WTC11 (cell line): ENCODE measurements at regions not wholly inside any gene's neighbourhood (a gene's known extent, or its start where the extent isn't known, plus 50 kb on each side); places are given as distances from the start of the nearest gene placed in this dataset.
"Not testable (repeated sequence)": the region's sequence is repeated elsewhere in the genome, so short reads cannot be mapped to it uniquely, and the experiment has no call there.

Experiments used
- ATAC-seq: fragments of 200-7000 bp; cut with Tn5 transposase; 2 replicates; pipeline ENCODE4 v1.10.0; 2021; ENCODE audit warnings: mild to moderate bottlenecking, moderate library complexity
- CTCF ChIA-PET: fragments of 300-600 bp; sonication (Branson Sonifier 250); formaldehyde crosslinking; loops from one replicate; lab custom pipeline; 2021; ENCODE audit warnings: antibody characterized with exemption; lab: Charles Lee
- POLR2A ChIA-PET: fragments of 350-600 bp; sonication (Branson Sonifier 250); formaldehyde crosslinking; loops from one replicate; lab custom pipeline; 2021; ENCODE audit warnings: antibody characterized with exemption; lab: Charles Lee
- DNase-seq: peaks from one replicate; pipeline ENCODE4 v3.0.0; 2021; ENCODE audit warnings: low spot score
- H3K27ac Mint-ChIP-seq: 2 replicates; pipeline ENCODE4 v1.8.0; 2021; ENCODE audit warnings: mixed read lengths
- H3K27me3 Mint-ChIP-seq: 2 replicates; pipeline ENCODE4 v1.8.0; 2021; ENCODE audit warnings: low read depth, mild to moderate bottlenecking, moderate library complexity, mixed read lengths
- H3K36me3 Mint-ChIP-seq: 2 replicates; pipeline ENCODE4 v1.8.0; 2021; ENCODE audit warnings: mixed read lengths
- H3K4me1 Mint-ChIP-seq: 2 replicates; pipeline ENCODE4 v1.8.0; 2022; ENCODE audit warnings: mixed read lengths
- H3K4me3 Mint-ChIP-seq: 2 replicates; pipeline ENCODE4 v1.8.0; 2021; ENCODE audit warnings: mild to moderate bottlenecking, moderate library complexity, mixed read lengths
- H3K9me3 Mint-ChIP-seq: 2 replicates; pipeline ENCODE4 v1.8.0; 2021; ENCODE audit warnings: mixed read lengths
- ATF1 ChIP-seq: sonication (generic); formaldehyde crosslinking; IDR thresholded peaks from 2 replicates; pipeline ENCODE4 v1.8.1; 2023; ENCODE audit warnings: mild to moderate bottlenecking, moderate library complexity, missing genetic modification reagents
- ATF3 ChIP-seq: sonication (generic); formaldehyde crosslinking; conservative IDR thresholded peaks from 2 replicates; pipeline ENCODE4 v1.8.1; 2022; ENCODE audit warnings: mild to moderate bottlenecking, missing genetic modification reagents
- CBFB ChIP-seq: sonication (generic); formaldehyde crosslinking; IDR thresholded peaks from 2 replicates; pipeline ENCODE4 v1.8.1; 2022; ENCODE audit warnings: mild to moderate bottlenecking, low read depth, missing genetic modification reagents
- E2F1 ChIP-seq: sonication (generic); formaldehyde crosslinking; IDR thresholded peaks from 2 replicates; pipeline ENCODE4 v1.8.0; 2022; ENCODE audit warnings: mild to moderate bottlenecking, missing genetic modification reagents
- ETV6 ChIP-seq: sonication (generic); formaldehyde crosslinking; IDR thresholded peaks from 2 replicates; pipeline ENCODE4 v1.8.1; 2022; ENCODE audit warnings: mild to moderate bottlenecking, missing genetic modification reagents
- GABPB1 ChIP-seq: sonication (generic); formaldehyde crosslinking; IDR thresholded peaks from 2 replicates; pipeline ENCODE4 v1.8.1; 2023; ENCODE audit warnings: mild to moderate bottlenecking, missing genetic modification reagents
- GRHL2 ChIP-seq: fragments of 250-450 bp; sonication (Bioruptor Pico); IDR thresholded peaks from 2 replicates; pipeline ENCODE4 v1.8.0; 2022; ENCODE audit warnings: mild to moderate bottlenecking, moderate library complexity; ENCODE audit not compliant: insufficient replicate concordance, severe bottlenecking
- IRF1 ChIP-seq: sonication (generic); formaldehyde crosslinking; IDR thresholded peaks from 2 replicates; pipeline ENCODE4 v1.8.0; 2023; ENCODE audit warnings: missing genetic modification reagents
- MXD4 ChIP-seq: fragments of 250-450 bp; sonication (Bioruptor Pico); IDR thresholded peaks from 2 replicates; pipeline ENCODE4 v1.8.0; 2021; ENCODE audit warnings: mild to moderate bottlenecking, moderate library complexity, borderline replicate concordance
- MYBL2 ChIP-seq: sonication (generic); formaldehyde crosslinking; IDR thresholded peaks from 2 replicates; pipeline ENCODE4 v1.8.1; 2023; ENCODE audit warnings: mild to moderate bottlenecking, moderate library complexity, missing genetic modification reagents
- NFE2L1 ChIP-seq: sonication (generic); formaldehyde crosslinking; IDR thresholded peaks from 2 replicates; pipeline ENCODE4 v1.8.1; 2023; ENCODE audit warnings: missing genetic modification reagents
- NR2C2 ChIP-seq: sonication (generic); formaldehyde crosslinking; IDR thresholded peaks from 2 replicates; pipeline ENCODE4 v1.8.0; 2022; ENCODE audit warnings: mild to moderate bottlenecking, missing genetic modification reagents
- OVOL2 ChIP-seq: fragments of 250-450 bp; sonication (Bioruptor Pico); IDR thresholded peaks from 2 replicates; pipeline ENCODE4 v1.9.0; 2021; ENCODE audit warnings: mild to moderate bottlenecking, borderline replicate concordance
- ZNF121 ChIP-seq: sonication (generic); formaldehyde crosslinking; IDR thresholded peaks from 2 replicates; pipeline ENCODE4 v1.8.0; 2023; ENCODE audit warnings: missing genetic modification reagents
- ZNF219 ChIP-seq: sonication (generic); formaldehyde crosslinking; IDR thresholded peaks from 2 replicates; pipeline ENCODE4 v1.8.0; 2023; ENCODE audit warnings: missing genetic modification reagents, mild to moderate bottlenecking, borderline replicate concordance
- ZNF512 ChIP-seq: sonication (generic); formaldehyde crosslinking; IDR thresholded peaks from 2 replicates; pipeline ENCODE4 v1.8.1; 2022; ENCODE audit warnings: missing genetic modification reagents, borderline replicate concordance
- ZNF532 ChIP-seq: fragments of 250-450 bp; sonication (Bioruptor Pico); IDR thresholded peaks from 2 replicates; pipeline ENCODE4 v1.9.0; 2021; ENCODE audit warnings: mild to moderate bottlenecking, borderline replicate concordance
- ZNF671 ChIP-seq: fragments of 250-450 bp; sonication (Bioruptor Pico); IDR thresholded peaks from 2 replicates; pipeline ENCODE4 v1.8.0; 2021; ENCODE audit warnings: mild to moderate bottlenecking

- no peak for TF ChIP-seq GABPB1 (CRISPR knock-in tag)
- TF ChIP-seq NFE2L1, result no peak
- TF ChIP-seq MYBL2 (CRISPR knock-in tag), result no peak
- TF ChIP-seq NR2C2 (CRISPR knock-in tag), result no peak
- TF ChIP-seq, all 79 proteins: peak for 0
Measured at GRCh38 chr22:26838471-26838825, 181.1 kb downstream of the MIAT start (continued).

GRCh38 chr22:26839216-26839615 lies 181.8 kb downstream of the MIAT start:
- no peak for ATAC-seq
- POLR2A ChIA-PET, result no interaction called here
- H3K27ac Mint-ChIP-seq, result no peak overlapping the region
- H3K4me1 Mint-ChIP-seq, result peaks cover 7% of the 10 kb centered on the region
- DNase-seq, result no peak
- H3K36me3 Mint-ChIP-seq, result no peaks in the 10 kb centered on the region
- H3K27me3 Mint-ChIP-seq, result no peaks in the 10 kb centered on the region
- no peaks in the 10 kb centered on the region for H3K9me3 Mint-ChIP-seq
- H3K4me3 Mint-ChIP-seq, result no peak overlapping the region
- TF ChIP-seq MXD4 (no peak), ZNF671 (CRISPR knock-in tag) (no peak), IRF1 (CRISPR knock-in tag) (no peak), ETV6 (no peak), ZNF219 (CRISPR knock-in tag) (no peak), ZNF532 (CRISPR knock-in tag) (no peak), E2F1 (no peak)
- TF ChIP-seq, all 79 proteins: peak for 0
- CTCF ChIA-PET, result no interaction called here

- H3K27ac Mint-ChIP-seq, H3K4me3 Mint-ChIP-seq, DNase-seq, H3K27me3 Mint-ChIP-seq, POLR2A ChIA-PET, CTCF ChIA-PET, H3K36me3 Mint-ChIP-seq, ATAC-seq, H3K9me3 Mint-ChIP-seq, H3K4me1 Mint-ChIP-seq: not testable (repeated sequence)
Measured at GRCh38 chr22:26840770-26841169, 183.4 kb downstream of the MIAT start.

- Mint-ChIP-seq H3K9me3 (no peaks in the 10 kb centered on the region), H3K27ac (no peak overlapping the region), H3K27me3 (no peaks in the 10 kb centered on the region), H3K36me3 (no peaks in the 10 kb centered on the region), H3K4me1 (no peaks in the 10 kb centered on the region), H3K4me3 (no peak overlapping the region)
- POLR2A ChIA-PET, result no interaction called here
- ATAC-seq, result no peak
- no peak for TF ChIP-seq ZNF121 (CRISPR knock-in tag)
- no peak for TF ChIP-seq GRHL2
- no peak for TF ChIP-seq OVOL2
- TF ChIP-seq ATF1, result no peak
- TF ChIP-seq ATF3 (CRISPR knock-in tag), result no peak
- TF ChIP-seq CBFB (CRISPR knock-in tag), result no peak
- TF ChIP-seq ZNF219 (CRISPR knock-in tag), result no peak
- no peak for TF ChIP-seq ZNF512
- DNase-seq, result no peak
- CTCF ChIA-PET, result no interaction called here
Measured at GRCh38 chr22:26842103-26842502, 184.7 kb downstream of the MIAT start.
